ENCODE measurements at regions not wholly inside any gene's neighbourhood (a gene's known extent, or its start where the extent isn't known, plus 50 kb on each side); places are given as distances from the start of the nearest gene placed in this dataset.

DNA sequence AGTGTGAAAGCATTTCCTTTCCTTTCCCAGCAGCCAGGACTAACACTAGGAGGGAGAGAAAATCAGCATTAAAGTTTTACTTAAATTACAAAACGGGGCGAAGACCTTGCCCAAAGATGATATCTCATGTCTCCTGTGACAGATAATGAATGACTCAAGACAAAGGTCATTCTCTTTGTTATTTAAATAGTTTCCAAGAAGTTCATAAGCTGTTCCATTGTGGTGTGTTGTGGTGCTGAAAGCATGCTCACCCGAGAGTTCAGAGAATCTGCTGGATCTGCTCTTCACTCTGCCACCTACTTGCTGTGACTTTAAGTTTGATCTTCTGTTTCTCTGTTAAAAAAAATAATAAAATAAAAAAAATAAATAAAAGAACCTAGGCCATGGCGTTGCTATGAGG, 265.9 kb upstream of the NR4A3 start:
- TF ChIP-seq, protein P1, sequence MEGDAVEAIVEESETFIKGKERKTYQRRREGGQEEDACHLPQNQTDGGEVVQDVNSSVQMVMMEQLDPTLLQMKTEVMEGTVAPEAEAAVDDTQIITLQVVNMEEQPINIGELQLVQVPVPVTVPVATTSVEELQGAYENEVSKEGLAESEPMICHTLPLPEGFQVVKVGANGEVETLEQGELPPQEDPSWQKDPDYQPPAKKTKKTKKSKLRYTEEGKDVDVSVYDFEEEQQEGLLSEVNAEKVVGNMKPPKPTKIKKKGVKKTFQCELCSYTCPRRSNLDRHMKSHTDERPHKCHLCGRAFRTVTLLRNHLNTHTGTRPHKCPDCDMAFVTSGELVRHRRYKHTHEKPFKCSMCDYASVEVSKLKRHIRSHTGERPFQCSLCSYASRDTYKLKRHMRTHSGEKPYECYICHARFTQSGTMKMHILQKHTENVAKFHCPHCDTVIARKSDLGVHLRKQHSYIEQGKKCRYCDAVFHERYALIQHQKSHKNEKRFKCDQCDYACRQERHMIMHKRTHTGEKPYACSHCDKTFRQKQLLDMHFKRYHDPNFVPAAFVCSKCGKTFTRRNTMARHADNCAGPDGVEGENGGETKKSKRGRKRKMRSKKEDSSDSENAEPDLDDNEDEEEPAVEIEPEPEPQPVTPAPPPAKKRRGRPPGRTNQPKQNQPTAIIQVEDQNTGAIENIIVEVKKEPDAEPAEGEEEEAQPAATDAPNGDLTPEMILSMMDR (IDR thresholded peaks at IDR 0.05) = no peak
- TF ChIP-seq EP300 (IDR thresholded peaks at IDR 0.05) = no peak
